ENCODE measurements at regions not wholly inside any gene's neighbourhood (a gene's known extent, or its start where the extent isn't known, plus 50 kb on each side); places are given as distances from the start of the nearest gene placed in this dataset.

- DNase-seq (ENCODE audit: low spot score in 2 of 2), result no peak
- H3K27ac ChIP-seq, result no peak overlapping the region
- H3K27me3 ChIP-seq, result no peaks in the 10 kb centered on the region
- H3K4me1 ChIP-seq, result no peaks in the 10 kb centered on the region
- no peaks in the 10 kb centered on the region for H3K9me3 ChIP-seq
- TF ChIP-seq EP300 (IDR thresholded peaks at IDR 0.05) (no peak), POLR2A (IDR thresholded peaks at IDR 0.05) (no peak), CTCF (IDR thresholded peaks at IDR 0.05) (no peak), POLR2AphosphoS5 (IDR thresholded peaks at IDR 0.05) (no peak)
- WGBS, result 37% methylated on average over 2 of the region's 2 CpGs
- H3K4me3 ChIP-seq, result no peak overlapping the region
- no peaks in the 10 kb centered on the region for H3K36me3 ChIP-seq
Observed at GRCh38 chr20:6533351-6533750, 234.1 kb upstream of the BMP2 start.

GRCh38 chr20:6530779-6531315 is 236.6 kb upstream of the BMP2 start:
- WGBS, result 84% methylated on average over 3 of the region's 3 CpGs
- no peaks in the 10 kb centered on the region for H3K4me1 ChIP-seq

DNA sequence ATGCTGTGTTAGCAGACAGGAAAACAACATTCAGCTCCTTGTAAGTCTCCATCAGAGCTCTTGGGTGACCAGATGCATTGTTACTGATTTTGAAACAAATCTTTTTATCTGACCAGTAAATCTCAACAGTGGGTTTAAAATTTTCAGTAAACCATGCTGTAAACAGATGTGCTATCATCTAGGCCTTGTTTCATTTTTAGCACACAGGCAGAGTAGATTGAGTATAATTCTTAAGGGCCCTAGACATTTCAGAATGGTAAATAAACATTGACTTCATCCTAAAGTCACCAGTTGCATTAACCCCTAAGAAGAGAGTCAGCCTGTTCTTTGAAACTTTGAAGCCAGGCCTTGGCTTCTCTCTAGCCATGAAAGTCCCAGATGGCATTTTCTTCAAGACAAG is 237.2 kb upstream of the BMP2 start:
- Histone ChIP-seq H3K27ac (no peak overlapping the region), H3K9me3 (peaks cover 3% of the 10 kb centered on the region), H3K4me1 (no peaks in the 10 kb centered on the region), H3K4me3 (no peak overlapping the region), H3K36me3 (no peaks in the 10 kb centered on the region), H3K27me3 (no peaks in the 10 kb centered on the region)
- no peak for DNase-seq (ENCODE audit: low spot score in 2 of 2)
- TF ChIP-seq EP300 (IDR thresholded peaks at IDR 0.05) (no peak), CTCF (IDR thresholded peaks at IDR 0.05) (no peak), POLR2AphosphoS5 (IDR thresholded peaks at IDR 0.05) (no peak), POLR2A (IDR thresholded peaks at IDR 0.05) (no peak)

More at GRCh38 chr20:6530779-6531315, 236.6 kb upstream of the BMP2 start:
- Histone ChIP-seq H3K9me3 (no peaks in the 10 kb centered on the region), H3K36me3 (no peaks in the 10 kb centered on the region), H3K27me3 (no peaks in the 10 kb centered on the region), H3K27ac (no peak overlapping the region), H3K4me3 (no peak overlapping the region)
- TF ChIP-seq EP300 (IDR thresholded peaks at IDR 0.05), result no peak
- no peak for TF ChIP-seq POLR2A (IDR thresholded peaks at IDR 0.05)
- TF ChIP-seq CTCF (IDR thresholded peaks at IDR 0.05), result no peak
- no peak for TF ChIP-seq POLR2AphosphoS5 (IDR thresholded peaks at IDR 0.05)
- DNase-seq (ENCODE audit: low spot score in 2 of 2), result no peak

- Histone ChIP-seq H3K9me3 (peaks cover 14% of the 10 kb centered on the region), H3K4me1 (no peaks in the 10 kb centered on the region), H3K36me3 (no peaks in the 10 kb centered on the region), H3K27me3 (no peaks in the 10 kb centered on the region), H3K27ac (no peak overlapping the region), H3K4me3 (no peak overlapping the region)
- no peak for DNase-seq (ENCODE audit: low spot score in 2 of 2)
- TF ChIP-seq EP300 (IDR thresholded peaks at IDR 0.05) (no peak), POLR2AphosphoS5 (IDR thresholded peaks at IDR 0.05) (no peak), CTCF (IDR thresholded peaks at IDR 0.05) (no peak), POLR2A (IDR thresholded peaks at IDR 0.05) (no peak)
- 75% methylated on average over 4 of the region's 6 CpGs for WGBS
Observed at GRCh38 chr20:6525447-6526303, 241.8 kb upstream of the BMP2 start.

- no peak overlapping the region for H3K4me3 ChIP-seq
- H3K36me3 ChIP-seq, result no peaks in the 10 kb centered on the region
- 90% methylated on average over 3 of the region's 3 CpGs for WGBS
- no peaks in the 10 kb centered on the region for H3K27me3 ChIP-seq
- TF ChIP-seq EP300 (IDR thresholded peaks at IDR 0.05), result no peak
- no peak for TF ChIP-seq CTCF (IDR thresholded peaks at IDR 0.05)
- no peak for TF ChIP-seq POLR2A (IDR thresholded peaks at IDR 0.05)
- no peak for TF ChIP-seq POLR2AphosphoS5 (IDR thresholded peaks at IDR 0.05)
- H3K27ac ChIP-seq, result no peak overlapping the region
- no peak for DNase-seq (ENCODE audit: low spot score in 2 of 2)
- no peaks in the 10 kb centered on the region for H3K4me1 ChIP-seq
- peaks cover 14% of the 10 kb centered on the region for H3K9me3 ChIP-seq
Observed at GRCh38 chr20:6524305-6524704, 243.2 kb upstream of the BMP2 start.

Data from suprapubic skin (tissue), 4 donors.